ENCODE measurements at regions not wholly inside any gene's neighbourhood (a gene's known extent, or its start where the extent isn't known, plus 50 kb on each side); places are given as distances from the start of the nearest gene placed in this dataset.

DNA sequence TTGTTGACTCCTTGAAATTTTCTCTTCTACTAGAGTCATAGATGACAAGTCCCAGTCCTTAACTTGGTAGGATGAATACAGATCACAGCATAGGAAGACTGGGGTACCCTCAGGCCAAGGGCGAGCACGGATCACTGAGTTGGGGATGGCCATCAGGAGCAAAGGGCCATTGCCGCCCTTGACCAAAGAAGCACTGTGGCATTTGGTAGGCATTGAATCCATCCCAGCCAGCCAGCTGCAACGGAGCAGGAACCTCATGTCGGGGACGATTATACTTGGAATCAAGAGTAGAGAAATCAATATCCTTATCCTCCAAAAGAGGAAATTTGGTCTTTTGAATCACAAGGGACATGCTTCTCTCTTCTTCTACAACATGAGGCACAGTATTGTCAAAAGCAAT lies 50.1 kb upstream of the ZNF573 start:
- Histone ChIP-seq H3K9me3 (ENCODE audit: control insufficient read depth in 4 of 4, insufficient read depth in 3 of 4, low read length in 3 of 4) (peaks cover 10 to 71% (median 26%) of the 10 kb centered on the region in 4 donors), H3K36me3 (ENCODE audit: control insufficient read depth in 4 of 4, insufficient read depth in 4 of 4, low read length in 4 of 4) (peaks cover 0 to 20% (median 9%) of the 10 kb centered on the region in 4 donors), H3K9ac (ENCODE audit: insufficient read depth in 1 of 2, low read length in 2 of 2) (no peak overlapping the region), H3K27ac (ENCODE audit: low read depth in 1 of 2, low read length in 1 of 2) (no peak overlapping the region), H3K4me3 (no peak overlapping the region), H3K4me1 (ENCODE audit: control insufficient read depth in 5 of 5, insufficient read depth in 5 of 5, low read length in 5 of 5) (no peaks in the 10 kb centered on the region), H3K27me3 (ENCODE audit: control insufficient read depth in 3 of 3, insufficient read depth in 3 of 3, low read length in 2 of 3) (no peaks in the 10 kb centered on the region)
- DNase-seq, result no peak
- TF ChIP-seq, protein P1, sequence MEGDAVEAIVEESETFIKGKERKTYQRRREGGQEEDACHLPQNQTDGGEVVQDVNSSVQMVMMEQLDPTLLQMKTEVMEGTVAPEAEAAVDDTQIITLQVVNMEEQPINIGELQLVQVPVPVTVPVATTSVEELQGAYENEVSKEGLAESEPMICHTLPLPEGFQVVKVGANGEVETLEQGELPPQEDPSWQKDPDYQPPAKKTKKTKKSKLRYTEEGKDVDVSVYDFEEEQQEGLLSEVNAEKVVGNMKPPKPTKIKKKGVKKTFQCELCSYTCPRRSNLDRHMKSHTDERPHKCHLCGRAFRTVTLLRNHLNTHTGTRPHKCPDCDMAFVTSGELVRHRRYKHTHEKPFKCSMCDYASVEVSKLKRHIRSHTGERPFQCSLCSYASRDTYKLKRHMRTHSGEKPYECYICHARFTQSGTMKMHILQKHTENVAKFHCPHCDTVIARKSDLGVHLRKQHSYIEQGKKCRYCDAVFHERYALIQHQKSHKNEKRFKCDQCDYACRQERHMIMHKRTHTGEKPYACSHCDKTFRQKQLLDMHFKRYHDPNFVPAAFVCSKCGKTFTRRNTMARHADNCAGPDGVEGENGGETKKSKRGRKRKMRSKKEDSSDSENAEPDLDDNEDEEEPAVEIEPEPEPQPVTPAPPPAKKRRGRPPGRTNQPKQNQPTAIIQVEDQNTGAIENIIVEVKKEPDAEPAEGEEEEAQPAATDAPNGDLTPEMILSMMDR (IDR thresholded peaks at IDR 0.05; ENCODE audit: control extremely low read depth, extremely low read depth), result no peak
- WGBS, 2 donors, result 94 to 97% methylated on average over 6 of the region's 6 CpGs
- no peak for ATAC-seq (ENCODE audit: insufficient read depth, low FRiP score)
